ENCODE measurements at regions not wholly inside any gene's neighbourhood (a gene's known extent, or its start where the extent isn't known, plus 50 kb on each side); places are given as distances from the start of the nearest gene placed in this dataset.

DNA sequence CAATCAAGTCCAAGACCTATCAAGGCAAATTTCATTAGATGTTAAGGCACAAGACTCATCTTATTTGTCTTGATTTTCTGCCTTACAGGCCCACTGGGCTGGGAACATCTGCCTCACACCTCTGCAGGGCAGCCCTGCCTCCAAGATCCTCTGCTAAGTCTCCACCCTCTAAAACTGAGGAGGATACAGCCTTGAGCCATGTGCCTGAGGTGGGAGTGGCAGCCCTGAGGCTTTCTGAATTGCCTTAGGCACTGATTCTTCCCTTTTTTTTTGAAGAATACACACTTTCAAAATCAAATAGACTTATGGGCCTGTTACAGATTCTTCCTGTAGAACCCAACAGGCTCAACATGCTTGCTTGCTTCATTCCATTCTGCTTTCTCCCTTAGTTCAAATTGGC lies 544.3 kb upstream of the ADAMTS5 start:
- FAIRE-seq (no peak), DNase-seq (ENCODE audit: low read depth) (no peak)
- Histone ChIP-seq H3K27me3 (ENCODE audit: insufficient read depth, low read length) (no peaks in the 10 kb centered on the region), H3K4me2 (ENCODE audit: low read length) (no peak overlapping the region), H3K4me1 (ENCODE audit: insufficient read depth, low read length) (no peaks in the 10 kb centered on the region), H4K20me1 (ENCODE audit: insufficient read depth, low read length) (no peaks in the 10 kb centered on the region), H3K9ac (ENCODE audit: low read length) (no peak overlapping the region), H3K9me3 (ENCODE audit: insufficient read depth, low read depth, low read length) (no peaks in the 10 kb centered on the region), H3K27ac (ENCODE audit: low read depth, low read length) (no peak overlapping the region), H3K4me3 (ENCODE audit: insufficient read depth, low read depth, low read length) (no peak overlapping the region), H3K36me3 (ENCODE audit: insufficient read depth, low read length) (no peaks in the 10 kb centered on the region), H3K79me2 (ENCODE audit: insufficient read depth, low read length) (no peaks in the 10 kb centered on the region), H2AFZ (ENCODE audit: low read depth, low read length) (no peak overlapping the region)
- Mint-ChIP-seq H3K4me1 (ENCODE audit: low read depth, unreplicated experiment) (peaks cover 5% of the 10 kb centered on the region), H3K27ac (ENCODE audit: unreplicated experiment) (no peak overlapping the region), H3K9me3 (ENCODE audit: unreplicated experiment) (no peaks in the 10 kb centered on the region), H3K36me3 (ENCODE audit: low read depth, unreplicated experiment) (no peaks in the 10 kb centered on the region), H3K4me3 (ENCODE audit: unreplicated experiment) (no peak overlapping the region), H3K27me3 (ENCODE audit: low read depth, unreplicated experiment) (no peaks in the 10 kb centered on the region)
- no peak for TF ChIP-seq EZH2 (IDR thresholded peaks at IDR 0.05; ENCODE audit: insufficient read depth, low read length)
- TF ChIP-seq, protein P1, sequence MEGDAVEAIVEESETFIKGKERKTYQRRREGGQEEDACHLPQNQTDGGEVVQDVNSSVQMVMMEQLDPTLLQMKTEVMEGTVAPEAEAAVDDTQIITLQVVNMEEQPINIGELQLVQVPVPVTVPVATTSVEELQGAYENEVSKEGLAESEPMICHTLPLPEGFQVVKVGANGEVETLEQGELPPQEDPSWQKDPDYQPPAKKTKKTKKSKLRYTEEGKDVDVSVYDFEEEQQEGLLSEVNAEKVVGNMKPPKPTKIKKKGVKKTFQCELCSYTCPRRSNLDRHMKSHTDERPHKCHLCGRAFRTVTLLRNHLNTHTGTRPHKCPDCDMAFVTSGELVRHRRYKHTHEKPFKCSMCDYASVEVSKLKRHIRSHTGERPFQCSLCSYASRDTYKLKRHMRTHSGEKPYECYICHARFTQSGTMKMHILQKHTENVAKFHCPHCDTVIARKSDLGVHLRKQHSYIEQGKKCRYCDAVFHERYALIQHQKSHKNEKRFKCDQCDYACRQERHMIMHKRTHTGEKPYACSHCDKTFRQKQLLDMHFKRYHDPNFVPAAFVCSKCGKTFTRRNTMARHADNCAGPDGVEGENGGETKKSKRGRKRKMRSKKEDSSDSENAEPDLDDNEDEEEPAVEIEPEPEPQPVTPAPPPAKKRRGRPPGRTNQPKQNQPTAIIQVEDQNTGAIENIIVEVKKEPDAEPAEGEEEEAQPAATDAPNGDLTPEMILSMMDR (IDR thresholded peaks at IDR 0.05; ENCODE audit: insufficient read depth, low read depth, low read length): no peak

- TF ChIP-seq, protein P1 (IDR thresholded peaks at IDR 0.05; ENCODE audit: insufficient read depth, low read depth, low read length): no peak
- no peak for TF ChIP-seq EZH2 (IDR thresholded peaks at IDR 0.05; ENCODE audit: insufficient read depth, low read length)
- DNase-seq (ENCODE audit: low read depth) (no peak), FAIRE-seq (no peak)
- H3K27ac ChIP-seq (ENCODE audit: low read depth, low read length): no peak overlapping the region
- no peaks in the 10 kb centered on the region for H3K36me3 ChIP-seq (ENCODE audit: insufficient read depth, low read length)
- H3K4me3 ChIP-seq (ENCODE audit: insufficient read depth, low read depth, low read length): no peak overlapping the region
- Mint-ChIP-seq H3K36me3 (ENCODE audit: low read depth, unreplicated experiment) (no peaks in the 10 kb centered on the region), H3K27ac (ENCODE audit: unreplicated experiment) (peak overlapping the region; percentile 44), H3K4me1 (ENCODE audit: low read depth, unreplicated experiment) (peaks cover 12% of the 10 kb centered on the region), H3K27me3 (ENCODE audit: low read depth, unreplicated experiment) (no peaks in the 10 kb centered on the region), H3K4me3 (ENCODE audit: unreplicated experiment) (no peak overlapping the region), H3K9me3 (ENCODE audit: unreplicated experiment) (no peaks in the 10 kb centered on the region)
- H4K20me1 ChIP-seq (ENCODE audit: insufficient read depth, low read length): no peaks in the 10 kb centered on the region
- H2AFZ ChIP-seq (ENCODE audit: low read depth, low read length): no peak overlapping the region
- H3K4me2 ChIP-seq (ENCODE audit: low read length): no peak overlapping the region
- no peaks in the 10 kb centered on the region for H3K79me2 ChIP-seq (ENCODE audit: insufficient read depth, low read length)
- H3K27me3 ChIP-seq (ENCODE audit: insufficient read depth, low read length): no peaks in the 10 kb centered on the region
- H3K4me1 ChIP-seq (ENCODE audit: insufficient read depth, low read length): peaks cover 8% of the 10 kb centered on the region
- no peaks in the 10 kb centered on the region for H3K9me3 ChIP-seq (ENCODE audit: insufficient read depth, low read depth, low read length)
- no peak overlapping the region for H3K9ac ChIP-seq (ENCODE audit: low read length)
Measured at GRCh38 chr21:27507695-27508094, 540.8 kb upstream of the ADAMTS5 start.

DNA sequence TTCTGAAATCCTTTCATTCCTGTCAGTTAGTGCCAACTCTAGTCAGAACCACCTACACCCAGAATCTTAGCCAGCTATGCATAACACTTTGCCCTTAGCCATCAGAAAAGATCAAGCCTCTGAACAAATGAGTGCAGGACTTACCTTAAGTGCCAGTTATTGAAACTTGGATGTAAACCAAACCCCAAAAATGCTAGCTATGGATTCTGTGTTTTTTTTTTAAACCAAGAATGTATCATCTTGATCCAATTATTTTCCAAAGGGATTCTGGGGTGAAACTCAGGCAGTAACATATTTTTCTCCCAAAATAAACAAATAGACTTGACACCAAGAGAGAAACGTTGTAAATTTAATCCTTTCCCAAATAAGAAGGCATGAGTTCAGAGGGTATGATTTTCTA lies 538.6 kb upstream of the ADAMTS5 start:
- Histone ChIP-seq H3K4me3 (ENCODE audit: insufficient read depth, low read depth, low read length) (no peak overlapping the region), H3K9ac (ENCODE audit: low read length) (no peak overlapping the region), H2AFZ (ENCODE audit: low read depth, low read length) (no peak overlapping the region), H3K9me3 (ENCODE audit: insufficient read depth, low read depth, low read length) (no peaks in the 10 kb centered on the region), H3K27ac (ENCODE audit: low read depth, low read length) (no peak overlapping the region), H3K36me3 (ENCODE audit: insufficient read depth, low read length) (no peaks in the 10 kb centered on the region), H3K4me2 (ENCODE audit: low read length) (peak overlapping the region; percentile 18), H3K27me3 (ENCODE audit: insufficient read depth, low read length) (no peaks in the 10 kb centered on the region), H3K79me2 (ENCODE audit: insufficient read depth, low read length) (no peaks in the 10 kb centered on the region), H3K4me1 (ENCODE audit: insufficient read depth, low read length) (peaks cover 8% of the 10 kb centered on the region), H4K20me1 (ENCODE audit: insufficient read depth, low read length) (no peaks in the 10 kb centered on the region)
- H3K4me1 Mint-ChIP-seq (ENCODE audit: low read depth, unreplicated experiment): peaks cover 12% of the 10 kb centered on the region
- DNase-seq (ENCODE audit: low read depth) (peak; percentile 73), FAIRE-seq (peak; percentile 54)
- H3K9me3 Mint-ChIP-seq (ENCODE audit: unreplicated experiment): no peaks in the 10 kb centered on the region
- H3K27ac Mint-ChIP-seq (ENCODE audit: unreplicated experiment): no peak overlapping the region
- H3K27me3 Mint-ChIP-seq (ENCODE audit: low read depth, unreplicated experiment): no peaks in the 10 kb centered on the region
- no peak overlapping the region for H3K4me3 Mint-ChIP-seq (ENCODE audit: unreplicated experiment)
- no peaks in the 10 kb centered on the region for H3K36me3 Mint-ChIP-seq (ENCODE audit: low read depth, unreplicated experiment)
- TF ChIP-seq, protein P1 (IDR thresholded peaks at IDR 0.05; ENCODE audit: insufficient read depth, low read depth, low read length): no peak
- no peak for TF ChIP-seq EZH2 (IDR thresholded peaks at IDR 0.05; ENCODE audit: insufficient read depth, low read length)
